ENCODE measurements at regions not wholly inside any gene's neighbourhood (a gene's known extent, or its start where the extent isn't known, plus 50 kb on each side); places are given as distances from the start of the nearest gene placed in this dataset.

DNA sequence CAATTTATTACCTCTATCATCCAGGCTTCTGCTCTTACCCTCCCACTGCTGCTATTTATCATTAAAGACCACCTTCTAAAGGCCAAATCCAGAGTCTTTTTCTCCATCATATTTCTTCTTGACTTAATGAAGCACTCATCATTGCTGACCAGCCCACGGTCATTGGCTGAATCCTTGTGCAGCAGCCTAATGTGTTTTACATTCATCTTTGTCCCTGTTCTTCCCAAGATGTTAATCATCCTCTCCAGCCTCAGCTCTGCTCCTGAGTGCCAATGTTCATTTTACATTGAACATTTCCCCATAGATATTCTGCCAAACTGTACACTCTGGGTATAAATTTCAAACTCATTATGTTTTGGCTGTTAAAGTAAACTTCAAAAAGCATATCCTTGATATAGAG, 373.6 kb downstream of the NUP35 start:
- TF ChIP-seq, protein P1, sequence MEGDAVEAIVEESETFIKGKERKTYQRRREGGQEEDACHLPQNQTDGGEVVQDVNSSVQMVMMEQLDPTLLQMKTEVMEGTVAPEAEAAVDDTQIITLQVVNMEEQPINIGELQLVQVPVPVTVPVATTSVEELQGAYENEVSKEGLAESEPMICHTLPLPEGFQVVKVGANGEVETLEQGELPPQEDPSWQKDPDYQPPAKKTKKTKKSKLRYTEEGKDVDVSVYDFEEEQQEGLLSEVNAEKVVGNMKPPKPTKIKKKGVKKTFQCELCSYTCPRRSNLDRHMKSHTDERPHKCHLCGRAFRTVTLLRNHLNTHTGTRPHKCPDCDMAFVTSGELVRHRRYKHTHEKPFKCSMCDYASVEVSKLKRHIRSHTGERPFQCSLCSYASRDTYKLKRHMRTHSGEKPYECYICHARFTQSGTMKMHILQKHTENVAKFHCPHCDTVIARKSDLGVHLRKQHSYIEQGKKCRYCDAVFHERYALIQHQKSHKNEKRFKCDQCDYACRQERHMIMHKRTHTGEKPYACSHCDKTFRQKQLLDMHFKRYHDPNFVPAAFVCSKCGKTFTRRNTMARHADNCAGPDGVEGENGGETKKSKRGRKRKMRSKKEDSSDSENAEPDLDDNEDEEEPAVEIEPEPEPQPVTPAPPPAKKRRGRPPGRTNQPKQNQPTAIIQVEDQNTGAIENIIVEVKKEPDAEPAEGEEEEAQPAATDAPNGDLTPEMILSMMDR (IDR thresholded peaks at IDR 0.05; ENCODE audit: control insufficient read depth, extremely low read depth, insufficient read depth): no peak
- H3K4me3 ChIP-seq (ENCODE audit: low read depth, low read length): no peak overlapping the region
- DNase-seq (ENCODE audit: low read depth): no peak

DNA sequence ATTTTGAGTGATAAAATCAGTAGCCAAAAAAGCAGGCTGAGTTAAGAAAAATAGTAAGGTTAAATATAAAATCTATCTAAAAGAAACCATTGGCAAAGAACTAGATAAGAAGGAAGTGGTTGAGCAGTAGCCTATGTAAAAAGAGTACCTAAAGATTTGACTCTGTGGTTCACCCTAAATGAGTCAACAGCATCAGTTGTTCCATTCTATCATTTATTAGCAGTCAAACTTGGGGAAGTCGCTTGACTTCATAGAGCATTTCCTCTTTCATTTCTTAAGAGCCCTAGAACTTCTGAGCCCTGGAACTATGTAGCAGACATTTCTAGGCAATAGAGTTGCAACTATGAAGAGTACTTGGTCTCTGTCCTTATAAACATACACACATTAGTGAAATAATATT, 381.7 kb downstream of the NUP35 start:
- TF ChIP-seq, protein P1 (IDR thresholded peaks at IDR 0.05; ENCODE audit: control insufficient read depth, extremely low read depth, insufficient read depth): no peak
- no peak for DNase-seq (ENCODE audit: low read depth)
- no peak overlapping the region for H3K4me3 ChIP-seq (ENCODE audit: low read depth, low read length)

DNA sequence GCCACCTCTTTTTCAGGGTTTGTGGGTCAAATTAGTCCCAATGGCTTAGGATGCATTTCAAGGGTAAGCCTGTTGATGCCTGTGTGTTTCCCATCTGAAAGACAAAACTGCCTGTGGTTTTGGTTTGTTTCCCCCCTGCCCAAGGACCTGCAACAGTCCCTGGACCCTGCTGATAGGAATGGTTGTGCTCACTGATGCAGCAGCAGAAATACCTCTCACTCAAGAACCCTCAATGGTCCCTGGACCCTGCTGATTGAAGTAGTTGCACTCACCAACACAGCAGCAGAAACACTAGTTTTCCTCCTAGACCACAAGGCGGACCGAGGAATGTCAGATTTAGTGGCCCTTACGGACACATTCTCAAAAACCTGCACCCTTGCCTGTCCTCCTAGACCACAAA, 386.9 kb downstream of the NUP35 start:
- TF ChIP-seq, protein P1 (IDR thresholded peaks at IDR 0.05; ENCODE audit: control insufficient read depth, extremely low read depth, insufficient read depth): no peak
- no peak for DNase-seq (ENCODE audit: low read depth)
- H3K4me3 ChIP-seq (ENCODE audit: low read depth, low read length): no peak overlapping the region

DNA sequence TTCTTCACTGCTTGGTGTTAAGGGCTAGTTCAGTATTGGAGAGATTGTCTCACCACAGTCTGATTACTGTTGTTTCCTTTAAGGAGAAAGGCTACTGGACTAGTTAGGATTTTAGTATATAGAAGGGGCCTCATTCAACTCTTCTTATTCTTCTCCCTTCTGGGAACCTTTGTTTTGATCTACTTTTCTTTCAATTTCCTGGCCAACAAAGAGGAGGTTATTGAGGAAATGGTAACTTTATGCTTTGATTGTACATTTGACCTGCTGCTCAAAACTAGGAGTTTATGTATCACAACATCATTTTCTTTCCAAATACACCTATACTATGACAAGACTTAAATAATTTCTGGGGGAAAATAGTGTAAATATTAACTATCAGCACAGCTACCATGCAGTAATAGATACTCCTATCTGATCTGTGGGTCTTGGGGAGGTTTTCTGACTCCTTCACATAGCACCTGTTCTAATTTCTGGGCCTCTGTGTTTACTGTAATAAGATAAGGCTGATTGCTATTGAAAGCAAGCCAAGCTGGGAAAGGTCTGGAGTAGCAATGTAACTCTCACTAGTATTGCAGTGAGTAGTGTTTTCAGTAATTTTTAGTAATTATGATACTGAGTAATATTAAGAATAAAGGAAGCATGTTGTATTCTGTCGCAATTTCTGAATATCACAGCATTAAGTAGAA, 395.3 kb downstream of the NUP35 start:
- DNase-seq (ENCODE audit: low read depth): no peak
- TF ChIP-seq, protein P1 (IDR thresholded peaks at IDR 0.05; ENCODE audit: control insufficient read depth, extremely low read depth, insufficient read depth): no peak

DNA sequence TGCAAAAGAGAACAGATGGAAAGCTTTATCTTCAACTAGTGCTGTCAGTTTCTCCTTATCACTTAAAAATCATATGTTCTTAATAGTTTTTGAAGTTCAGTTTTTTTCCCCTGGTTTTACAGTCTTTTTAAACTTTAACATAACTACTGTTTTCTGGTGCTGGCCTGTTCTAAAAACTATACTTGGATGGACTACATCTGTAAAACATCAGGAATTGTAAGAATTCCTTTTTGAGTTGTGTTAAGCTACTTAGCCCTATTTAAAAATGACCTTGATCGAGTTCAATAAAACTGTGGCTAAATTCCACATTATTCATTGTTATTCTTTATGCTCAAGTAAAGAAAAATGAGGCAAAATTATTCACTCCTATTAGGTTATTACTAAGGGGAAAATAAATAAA, 397.7 kb downstream of the NUP35 start:
- no peak overlapping the region for H3K4me3 ChIP-seq (ENCODE audit: low read depth, low read length)
- TF ChIP-seq, protein P1 (IDR thresholded peaks at IDR 0.05; ENCODE audit: control insufficient read depth, extremely low read depth, insufficient read depth): no peak
- DNase-seq (ENCODE audit: low read depth): no peak

More for the DNA sequence above, 395.3 kb downstream of the NUP35 start:
- H3K4me3 ChIP-seq (ENCODE audit: low read depth, low read length): no peak overlapping the region

DNA sequence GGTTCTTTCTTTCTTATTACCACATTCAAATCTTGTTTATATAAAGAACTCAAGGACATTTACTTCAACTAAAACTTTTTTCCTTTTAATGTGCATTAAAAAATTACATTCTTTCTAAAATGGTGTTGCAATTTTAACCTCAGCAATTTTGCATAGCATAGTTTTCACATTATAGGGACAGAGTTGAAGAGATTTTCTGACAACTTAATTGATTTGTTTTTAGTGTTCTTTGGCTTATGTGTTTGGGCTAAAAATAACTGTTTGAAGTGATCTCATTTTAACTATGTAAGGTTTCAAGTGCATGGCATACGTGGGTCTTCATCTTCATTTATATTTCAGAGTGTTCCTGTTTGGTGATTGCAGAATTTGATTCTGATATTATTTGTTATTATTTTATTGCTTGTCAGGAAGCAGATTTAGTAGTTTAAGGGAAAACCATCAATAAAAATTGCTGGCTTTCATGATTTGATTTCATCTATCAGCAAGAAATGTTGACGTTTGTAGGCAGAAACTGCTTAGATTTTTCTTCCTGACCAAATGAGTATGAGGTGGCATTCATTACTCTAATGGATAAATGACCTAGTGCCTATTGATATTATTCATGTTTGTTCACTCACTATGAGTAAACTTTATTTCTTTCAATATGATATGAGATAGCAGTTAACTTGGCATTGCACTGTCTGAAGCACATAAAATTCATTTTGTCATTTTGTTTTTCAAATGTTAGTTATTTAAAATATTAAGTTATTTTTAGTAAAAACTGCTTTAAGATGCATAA, 398.4 kb downstream of the NUP35 start:
- no peak for DNase-seq (ENCODE audit: low read depth)
- no peak overlapping the region for H3K4me3 ChIP-seq (ENCODE audit: low read depth, low read length)
- TF ChIP-seq, protein P1 (IDR thresholded peaks at IDR 0.05; ENCODE audit: control insufficient read depth, extremely low read depth, insufficient read depth): no peak

Measured in LNCaP clone FGC (cell line).